Posterior cingulate gyrus (tissue), 11 donors: ENCODE measurements at regions not wholly inside any gene's neighbourhood (a gene's known extent, or its start where the extent isn't known, plus 50 kb on each side); places are given as distances from the start of the nearest gene placed in this dataset.

Source experiments
- DNase-seq, 10 donors: peaks; one replicate each; pipeline versions ENCODE4 v3.0.0 to v3.0.0-alpha.2; 2020 to 2021; ENCODE audit warnings: mixed read lengths in 3 of 10
- intact Hi-C: fragments of 100-400 bp; cut with DNase I; formaldehyde crosslinking; loops from one replicate; pipeline ENCODE4 v1.15.1; 2023

- intact Hi-C loops, result no loop called here
- DNase-seq, result no peak
Measured at GRCh38 chr14:42911642-42912041, 1305.0 kb downstream of the LRFN5 start.

DNA sequence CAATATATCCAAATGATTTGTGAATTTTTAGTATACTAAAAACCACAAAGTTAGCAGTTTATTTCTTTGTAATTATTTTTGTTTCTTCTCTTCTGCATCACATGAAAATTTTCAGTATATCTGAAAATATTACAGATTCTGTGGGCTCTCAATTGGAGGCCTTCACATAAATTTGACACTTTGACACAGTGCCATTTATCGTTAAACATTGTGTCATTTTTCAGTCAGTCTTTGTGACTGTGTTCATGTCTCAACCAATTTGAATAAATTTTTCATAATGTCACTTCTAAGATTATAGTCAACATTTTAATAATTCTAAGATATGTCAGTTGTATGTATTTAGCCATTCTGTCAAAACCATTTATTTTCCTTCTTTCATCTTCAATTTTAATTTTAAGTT, 1303.0 kb downstream of the LRFN5 start:
- no peak for DNase-seq
- intact Hi-C loops, result no loop called here

DNA sequence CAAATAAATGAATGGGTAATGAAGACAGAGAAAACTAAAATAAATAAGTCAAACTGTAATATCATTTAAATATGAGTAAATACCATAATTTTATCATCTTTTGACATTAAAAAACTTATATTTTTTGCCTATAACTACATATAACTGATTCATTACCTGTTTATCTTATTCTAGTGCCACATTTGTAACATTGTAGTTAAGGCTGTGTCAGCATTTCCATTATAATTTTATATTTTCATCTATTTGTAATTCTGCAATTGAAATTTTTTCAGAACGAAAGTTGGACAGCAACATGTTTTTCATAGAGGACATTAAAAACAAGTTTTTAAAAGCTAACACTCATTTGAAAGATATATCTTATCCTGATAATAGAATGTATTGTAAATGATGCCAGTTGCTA, 1286.5 kb downstream of the LRFN5 start:
- DNase-seq, result no peak
- intact Hi-C loops, result no loop called here

DNA sequence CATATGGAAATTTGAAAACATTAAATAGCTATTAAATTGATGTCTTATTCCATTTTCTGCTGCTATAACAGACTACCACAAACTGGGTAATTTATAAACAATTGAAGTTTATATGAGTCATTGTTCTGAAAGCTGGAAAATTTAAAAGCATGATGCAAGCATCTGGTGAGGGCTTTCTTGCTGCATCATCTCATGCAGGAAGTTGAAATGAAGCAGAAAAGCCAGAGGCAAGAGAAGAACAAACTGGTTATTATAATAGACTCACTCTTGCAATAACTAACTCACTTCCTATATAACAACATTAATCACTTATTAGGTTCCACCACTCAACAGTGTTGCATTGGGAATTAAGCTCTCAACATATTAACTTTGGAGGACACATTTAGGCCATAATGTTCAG, 1277.4 kb downstream of the LRFN5 start:
- no peak for DNase-seq
- intact Hi-C loops, result no loop called here

- intact Hi-C loops, result no loop called here
Measured at GRCh38 chr14:42877716-42878115, 1271.0 kb downstream of the LRFN5 start.

GRCh38 chr14:42872786-42873185, 1266.1 kb downstream of the LRFN5 start:
- DNase-seq, result no peak
- intact Hi-C loops, result no loop called here

More at GRCh38 chr14:42877716-42878115, 1271.0 kb downstream of the LRFN5 start:
- no peak for DNase-seq

GRCh38 chr14:42869681-42870080, 1263.0 kb downstream of the LRFN5 start:
- DNase-seq, result no peak
- intact Hi-C loops, result no loop called here

- intact Hi-C loops, result no loop called here
- no peak for DNase-seq
Measured at GRCh38 chr14:42862114-42862513, 1255.4 kb downstream of the LRFN5 start.

- no peak for DNase-seq
- intact Hi-C loops, result no loop called here
Measured at GRCh38 chr14:42860371-42860770, 1253.7 kb downstream of the LRFN5 start.

DNA sequence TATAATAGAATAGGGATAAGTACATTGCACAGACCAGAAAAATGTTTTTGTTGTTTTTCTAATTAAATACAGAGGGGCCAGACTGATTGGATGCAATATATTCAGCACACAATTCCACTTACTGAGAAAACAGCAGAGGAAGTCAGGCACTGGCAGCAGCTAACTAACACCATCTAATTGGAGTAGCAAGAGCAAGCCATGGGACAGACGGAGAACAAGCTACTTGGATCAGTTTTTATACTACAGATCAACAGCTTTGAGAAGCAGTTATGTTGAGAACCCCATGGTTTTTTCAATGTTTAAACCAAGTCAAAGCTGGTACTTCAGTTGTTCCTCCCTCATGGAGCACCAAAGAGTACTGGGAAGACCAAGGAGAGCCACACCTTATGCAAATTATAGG, 1249.4 kb downstream of the LRFN5 start:
- DNase-seq, result no peak
- intact Hi-C loops, result no loop called here

- intact Hi-C loops, result no loop called here
- DNase-seq, result no peak
Measured at GRCh38 chr14:42855085-42855484, 1248.4 kb downstream of the LRFN5 start.

DNA sequence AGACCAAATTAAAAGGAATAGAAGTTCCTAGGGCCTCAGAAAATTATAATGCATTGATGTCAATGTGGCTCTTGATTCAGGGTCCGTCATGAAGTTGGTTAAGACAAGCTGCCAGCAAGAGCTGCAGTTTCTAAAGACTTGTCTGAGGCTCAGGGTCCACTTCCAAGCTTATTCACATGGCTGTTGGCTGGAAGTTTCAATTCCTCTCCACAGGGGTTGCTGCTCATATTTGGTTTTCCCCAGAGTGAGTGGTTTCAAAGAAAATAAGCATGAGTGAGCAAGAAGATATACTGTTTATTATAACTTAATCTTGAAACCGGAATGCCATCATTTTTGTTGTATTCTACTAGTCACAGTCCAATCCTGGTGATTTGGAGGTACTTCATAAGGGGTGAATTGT, 1247.4 kb downstream of the LRFN5 start:
- intact Hi-C loops, result no loop called here
- no peak for DNase-seq

DNA sequence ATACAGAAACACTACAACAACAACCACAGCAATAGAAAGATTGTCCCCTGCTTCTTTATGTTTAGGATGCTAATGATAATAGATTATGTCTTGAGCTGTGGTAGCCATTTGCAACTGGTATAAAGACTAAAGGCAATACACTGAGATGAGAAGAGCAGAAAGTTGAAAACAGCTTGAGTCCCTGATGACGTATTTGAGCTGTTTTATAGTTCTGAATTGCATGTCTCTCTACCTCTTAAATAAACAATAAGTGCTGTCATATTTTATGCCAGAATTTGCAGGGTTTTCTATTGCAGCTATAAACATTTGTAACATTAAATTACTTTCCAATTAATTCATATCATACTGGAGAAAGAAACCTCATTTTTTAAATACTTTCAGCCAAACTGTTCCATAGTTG, 1242.0 kb downstream of the LRFN5 start:
- DNase-seq, result no peak
- intact Hi-C loops, result no loop called here

DNA sequence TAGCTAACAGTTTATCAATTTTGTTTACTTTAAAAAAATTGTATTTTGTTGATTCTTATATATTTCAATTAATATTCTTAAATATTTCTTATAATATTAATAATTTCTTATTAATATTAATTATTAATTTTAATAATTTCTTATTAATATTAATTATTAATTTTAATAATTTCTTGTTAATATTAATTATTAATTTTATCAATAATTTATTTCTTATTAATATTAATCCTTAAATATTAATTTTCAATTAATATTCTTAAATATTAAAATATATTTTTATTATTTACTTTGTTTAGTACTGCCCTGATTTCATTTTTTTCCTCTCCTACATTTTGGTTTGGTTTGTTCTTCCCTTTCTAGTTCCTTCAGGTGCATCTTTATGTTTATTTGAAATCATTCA, 1208.1 kb downstream of the LRFN5 start:
- intact Hi-C loops, result no loop called here
- DNase-seq, result no peak

DNA sequence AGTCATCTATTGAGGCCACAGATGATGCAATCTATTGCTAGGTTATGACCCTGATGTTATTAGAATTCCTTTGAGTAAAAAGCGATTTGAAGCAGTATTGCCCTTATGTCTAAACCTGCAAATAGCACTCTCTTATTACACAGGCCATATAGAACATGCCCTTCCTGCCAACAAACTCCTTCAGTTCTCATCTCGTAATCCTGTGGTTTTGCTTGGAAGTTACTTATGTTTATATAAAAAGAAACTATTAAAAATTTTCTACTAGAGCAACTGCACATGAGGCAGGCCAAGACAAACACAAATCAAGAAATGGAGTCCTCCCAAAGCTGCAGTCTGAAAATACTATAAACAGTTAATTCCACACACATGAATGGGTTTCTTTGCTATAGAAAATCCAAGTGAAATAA, 1200.2 kb downstream of the LRFN5 start:
- intact Hi-C loops, result no loop called here
- DNase-seq, result no peak

DNA sequence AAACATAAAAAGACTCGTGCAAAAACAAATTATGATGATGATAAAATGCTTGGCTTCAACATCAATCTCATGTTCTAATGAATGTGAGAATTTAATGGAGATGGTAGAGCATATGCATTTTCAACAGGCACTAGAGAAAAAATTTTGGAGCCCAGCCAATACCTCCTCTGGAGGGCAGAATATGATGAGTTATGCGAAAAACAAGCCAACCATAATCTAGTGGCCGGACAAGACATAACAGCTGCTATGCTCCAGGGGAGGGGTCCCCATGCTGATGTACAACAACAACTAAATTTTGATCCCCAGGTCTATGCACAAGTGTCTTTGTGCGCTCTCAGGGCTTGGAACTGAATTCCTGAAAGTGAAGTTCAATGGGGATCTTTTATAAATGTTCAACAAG, 1197.5 kb downstream of the LRFN5 start:
- intact Hi-C loops, result no loop called here
- DNase-seq, result no peak

GRCh38 chr14:42802346-42802745, 1195.7 kb downstream of the LRFN5 start:
- intact Hi-C loops, result no loop called here
- no peak for DNase-seq

- intact Hi-C loops, result no loop called here
- no peak for DNase-seq
Measured at GRCh38 chr14:42792166-42792565, 1185.5 kb downstream of the LRFN5 start.

DNA sequence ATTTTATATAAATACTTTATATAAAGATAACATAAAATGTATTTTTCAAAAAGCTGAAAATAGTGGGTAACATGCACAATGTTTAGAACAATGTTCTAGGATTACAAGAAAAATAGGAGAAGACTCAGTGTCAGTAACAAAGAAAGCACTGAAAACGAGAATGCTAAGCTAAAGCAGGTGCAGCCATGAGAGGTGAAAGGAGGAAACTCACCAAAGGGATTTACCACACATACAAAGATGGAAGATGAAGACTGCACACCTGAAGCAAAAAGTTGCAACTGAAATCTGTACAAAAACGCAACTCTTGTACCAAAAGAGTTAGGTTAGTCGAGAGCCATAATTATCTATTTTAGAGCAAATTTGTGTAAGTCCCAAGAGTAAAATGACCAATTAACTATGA, 1176.1 kb downstream of the LRFN5 start:
- intact Hi-C loops, result no loop called here

DNA sequence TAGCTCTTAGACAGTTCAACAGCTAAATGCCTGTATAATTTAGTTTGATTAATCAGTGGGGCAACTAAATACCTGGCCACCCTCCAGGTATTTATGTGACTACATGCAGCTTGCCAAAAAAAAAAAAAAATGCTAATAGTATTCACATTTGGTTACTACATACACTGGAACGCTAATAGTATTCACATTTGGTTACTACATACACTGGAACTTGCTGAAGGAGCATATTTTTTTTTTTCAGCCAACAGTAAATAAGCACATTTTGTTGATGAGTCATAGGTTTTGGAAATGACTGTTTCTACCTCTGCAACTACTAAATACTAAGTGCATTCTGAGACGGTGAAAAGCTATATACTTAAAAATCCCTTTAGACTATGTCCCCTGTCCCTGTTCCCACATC, 1172.3 kb downstream of the LRFN5 start:
- no peak for DNase-seq
- intact Hi-C loops, result no loop called here

More for the DNA sequence above, 1176.1 kb downstream of the LRFN5 start:
- DNase-seq, result no peak

- intact Hi-C loops, result no loop called here
- DNase-seq, result no peak
Measured at GRCh38 chr14:42750771-42751170, 1144.1 kb downstream of the LRFN5 start.

GRCh38 chr14:42742084-42742483, 1135.4 kb downstream of the LRFN5 start:
- intact Hi-C loops, result no loop called here
- no peak for DNase-seq

DNA sequence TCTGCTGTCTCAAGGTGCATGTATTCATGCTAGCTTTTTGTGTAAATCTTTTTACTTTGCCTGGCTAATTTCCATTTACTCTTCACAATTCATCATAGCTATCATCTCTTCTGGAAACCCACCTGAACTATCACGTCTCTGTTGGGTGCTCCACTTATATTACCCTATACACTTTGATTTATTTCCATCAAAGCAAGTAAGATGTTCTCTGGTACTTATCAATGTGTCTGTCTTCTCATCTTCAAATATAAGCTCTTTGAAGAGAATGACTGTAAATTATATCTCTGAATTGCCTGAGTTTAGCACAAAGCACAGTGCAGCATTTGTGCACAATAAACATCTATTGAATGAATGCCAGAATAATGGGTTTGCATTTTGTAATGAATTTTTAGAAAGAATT, 1129.7 kb downstream of the LRFN5 start:
- no peak for DNase-seq
- intact Hi-C loops, result no loop called here

DNA sequence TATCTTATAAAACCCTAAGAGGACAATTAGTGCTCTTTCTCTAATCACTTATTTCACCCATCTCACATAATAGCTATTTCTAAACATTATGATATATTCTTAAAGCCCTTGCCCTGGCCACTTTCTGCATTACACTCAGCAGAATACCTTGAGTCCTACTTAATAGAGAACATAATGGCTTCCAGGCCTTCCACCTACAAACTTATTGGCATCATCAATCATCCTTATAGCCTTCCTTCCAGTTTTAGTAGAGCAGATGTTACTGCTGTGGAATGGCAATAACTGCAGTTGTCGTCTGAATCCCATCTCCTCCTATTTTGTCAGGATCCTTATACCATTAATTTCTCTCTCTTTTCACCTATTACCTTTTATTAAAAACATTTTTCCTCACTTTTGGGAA, 1127.4 kb downstream of the LRFN5 start:
- DNase-seq, result no peak
- intact Hi-C loops, result no loop called here
